GM12874 (cell line): ENCODE measurements at regions not wholly inside any gene's neighbourhood (a gene's known extent, or its start where the extent isn't known, plus 50 kb on each side); places are given as distances from the start of the nearest gene placed in this dataset.

Experiments used
- TF ChIP-seq, protein P1 (sequence below): IDR thresholded peaks from 2 replicates; pipeline ENCODE4 v1.5.1; 2011; ENCODE audit warnings: low read depth, mild to moderate bottlenecking, control low read depth, low read length, moderate library complexity; ENCODE audit not compliant: insufficient read depth

DNA sequence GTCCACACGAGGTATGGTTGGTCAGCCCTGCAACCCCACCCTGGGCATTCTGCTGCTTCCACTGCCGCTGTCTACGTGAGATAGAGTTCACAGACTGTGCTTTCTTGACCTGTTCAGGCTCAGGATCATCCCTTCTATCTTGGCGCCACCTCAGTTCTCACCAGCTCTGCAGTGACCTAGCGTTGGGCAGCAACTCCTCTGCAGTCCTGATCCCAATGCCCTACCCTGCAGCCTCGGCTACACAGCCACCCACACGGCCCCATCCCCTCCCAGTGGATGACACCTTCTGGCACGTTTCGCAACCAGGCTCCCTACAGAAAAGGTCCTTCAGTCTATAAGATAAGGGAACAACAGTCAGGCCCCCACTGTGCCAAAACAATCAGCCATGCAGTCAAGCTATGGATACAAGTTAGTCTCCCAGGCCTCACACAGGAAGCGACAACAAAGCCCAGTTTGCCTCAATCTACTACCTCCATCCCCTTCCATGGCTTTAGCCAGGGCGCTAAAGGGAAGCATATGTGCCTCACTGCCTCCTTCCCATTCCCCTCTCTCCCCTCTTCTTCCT lies 317.9 kb upstream of the PKDCC start:
- TF ChIP-seq, protein P1, sequence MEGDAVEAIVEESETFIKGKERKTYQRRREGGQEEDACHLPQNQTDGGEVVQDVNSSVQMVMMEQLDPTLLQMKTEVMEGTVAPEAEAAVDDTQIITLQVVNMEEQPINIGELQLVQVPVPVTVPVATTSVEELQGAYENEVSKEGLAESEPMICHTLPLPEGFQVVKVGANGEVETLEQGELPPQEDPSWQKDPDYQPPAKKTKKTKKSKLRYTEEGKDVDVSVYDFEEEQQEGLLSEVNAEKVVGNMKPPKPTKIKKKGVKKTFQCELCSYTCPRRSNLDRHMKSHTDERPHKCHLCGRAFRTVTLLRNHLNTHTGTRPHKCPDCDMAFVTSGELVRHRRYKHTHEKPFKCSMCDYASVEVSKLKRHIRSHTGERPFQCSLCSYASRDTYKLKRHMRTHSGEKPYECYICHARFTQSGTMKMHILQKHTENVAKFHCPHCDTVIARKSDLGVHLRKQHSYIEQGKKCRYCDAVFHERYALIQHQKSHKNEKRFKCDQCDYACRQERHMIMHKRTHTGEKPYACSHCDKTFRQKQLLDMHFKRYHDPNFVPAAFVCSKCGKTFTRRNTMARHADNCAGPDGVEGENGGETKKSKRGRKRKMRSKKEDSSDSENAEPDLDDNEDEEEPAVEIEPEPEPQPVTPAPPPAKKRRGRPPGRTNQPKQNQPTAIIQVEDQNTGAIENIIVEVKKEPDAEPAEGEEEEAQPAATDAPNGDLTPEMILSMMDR, result no peak

DNA sequence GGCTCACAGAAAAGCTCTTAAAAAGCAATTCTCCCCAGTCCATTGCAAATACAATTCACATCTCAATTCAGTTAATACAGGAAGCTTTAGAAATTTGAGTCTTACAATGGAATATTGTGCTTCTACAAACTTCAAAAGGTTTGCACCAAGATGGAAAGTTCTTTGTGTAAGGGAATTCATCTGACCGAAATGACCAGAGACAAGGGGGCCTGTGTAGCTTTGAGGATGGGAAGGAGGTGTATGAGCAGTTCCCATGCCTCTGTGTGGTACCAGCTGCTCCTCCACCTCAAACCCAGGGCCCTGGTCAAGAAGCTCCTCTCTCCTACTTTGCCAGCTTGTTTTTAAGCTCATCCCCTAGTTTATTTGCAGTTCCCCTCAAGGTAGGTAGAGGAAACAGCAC lies 312.8 kb upstream of the PKDCC start:
- TF ChIP-seq, protein P1, result no peak

DNA sequence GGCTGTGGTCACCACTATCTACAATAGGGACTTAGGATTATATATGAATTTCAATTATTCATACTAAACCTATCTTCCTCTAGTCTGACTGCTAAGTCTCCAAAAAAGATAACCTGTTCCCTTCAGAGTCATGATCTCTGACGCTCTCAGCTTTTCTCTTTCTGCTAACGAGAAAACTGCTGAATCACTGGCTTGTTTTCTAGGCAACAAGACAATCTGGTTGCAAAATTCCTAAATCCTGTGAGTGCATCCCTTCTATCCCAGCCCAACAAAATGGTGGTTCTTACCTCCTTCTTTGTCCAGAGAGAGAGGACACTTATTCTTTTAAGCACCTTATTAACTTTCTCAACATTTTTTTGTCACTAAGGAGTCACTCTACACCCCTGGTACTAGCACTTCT lies 312.3 kb upstream of the PKDCC start:
- TF ChIP-seq, protein P1, result no peak

DNA sequence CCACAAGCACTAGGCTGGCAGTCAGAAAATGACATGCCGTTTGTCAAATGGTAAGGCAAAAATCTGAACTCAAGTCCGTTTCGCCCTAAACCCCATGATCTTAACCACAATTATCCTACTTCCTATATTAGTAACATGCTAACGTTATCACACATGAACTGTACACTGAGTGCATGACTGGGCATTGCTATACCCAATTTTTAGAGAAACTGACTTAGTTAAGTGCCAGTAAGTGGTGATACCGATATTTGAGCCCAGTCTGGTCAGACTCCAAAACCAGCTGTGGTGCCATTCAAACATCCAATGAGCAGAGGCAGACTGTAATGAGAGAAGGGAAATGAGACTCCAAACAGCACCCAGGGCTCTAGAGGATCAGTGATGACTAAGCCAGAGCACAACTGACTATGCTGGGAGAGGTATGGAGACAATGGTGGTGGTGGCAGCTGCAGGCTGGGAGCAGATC lies 311.7 kb upstream of the PKDCC start:
- TF ChIP-seq, protein P1, result no peak

DNA sequence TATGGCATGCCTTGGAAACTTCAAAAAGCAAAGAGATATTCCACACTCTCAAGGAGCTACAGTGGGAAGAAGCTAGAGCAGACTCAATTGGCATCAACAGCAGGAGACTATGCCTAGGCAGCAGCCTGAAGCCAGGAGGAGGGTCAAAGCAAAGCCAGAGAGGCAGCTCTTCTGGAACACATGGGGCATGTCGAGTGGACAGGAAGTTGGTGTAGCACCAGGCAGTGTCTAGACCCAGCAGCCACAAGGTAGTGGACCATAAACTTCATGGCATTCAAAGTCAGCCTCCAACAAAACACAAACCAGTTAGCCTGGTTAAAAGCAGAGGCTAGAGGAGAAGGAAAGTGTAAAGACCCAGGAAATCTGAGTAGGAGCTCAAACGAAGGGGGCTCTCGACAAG lies 311.2 kb upstream of the PKDCC start:
- TF ChIP-seq, protein P1, result no peak

DNA sequence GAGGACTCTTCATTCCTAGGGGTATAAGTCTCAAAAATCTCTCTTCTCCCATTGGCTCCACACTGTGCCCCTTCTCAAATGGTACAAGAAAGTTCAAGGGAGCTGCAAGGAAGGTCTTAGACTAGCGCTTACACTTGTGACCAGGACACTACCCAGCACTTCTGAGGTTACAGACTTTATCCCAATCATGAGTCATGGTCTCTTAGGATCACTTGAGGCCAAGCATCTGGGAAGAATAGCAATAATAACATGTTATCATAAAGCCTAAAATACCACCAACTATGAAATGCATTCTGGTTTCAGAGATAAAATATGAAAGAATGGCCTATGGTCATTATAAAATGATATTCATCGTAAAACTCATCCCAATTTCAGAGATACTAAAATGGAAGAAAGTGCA lies 309.9 kb upstream of the PKDCC start:
- TF ChIP-seq, protein P1, result no peak

DNA sequence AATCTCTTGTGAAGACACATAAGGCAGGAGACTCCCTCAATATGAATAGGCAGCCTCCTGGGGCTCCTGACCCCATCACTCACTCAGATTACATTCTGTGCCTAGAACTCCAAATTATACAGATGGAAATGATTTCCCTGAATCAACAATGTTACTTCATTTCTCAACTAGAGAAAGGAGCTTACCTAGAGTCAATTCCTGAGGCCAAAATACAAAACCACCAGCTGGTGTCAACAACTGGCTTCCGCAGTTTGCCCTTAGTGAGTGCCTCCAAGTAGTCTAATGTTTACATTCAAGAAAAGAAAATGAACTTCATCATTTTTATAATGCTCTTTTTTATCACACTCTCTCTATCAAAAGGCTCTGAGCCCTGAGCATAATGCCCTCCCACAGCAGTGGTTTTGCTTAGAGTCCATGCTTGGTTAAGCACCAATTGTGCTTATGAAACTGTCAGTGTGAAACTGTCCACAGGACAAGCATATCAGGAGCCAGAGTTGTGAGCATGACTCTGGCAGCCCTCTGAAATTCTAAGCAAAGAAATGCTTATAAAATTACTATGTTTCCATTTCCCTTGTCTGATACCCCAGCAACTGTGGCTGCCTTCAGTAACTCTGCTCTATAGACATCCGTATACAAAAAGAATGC lies 305.7 kb upstream of the PKDCC start:
- TF ChIP-seq, protein P1, result no peak

DNA sequence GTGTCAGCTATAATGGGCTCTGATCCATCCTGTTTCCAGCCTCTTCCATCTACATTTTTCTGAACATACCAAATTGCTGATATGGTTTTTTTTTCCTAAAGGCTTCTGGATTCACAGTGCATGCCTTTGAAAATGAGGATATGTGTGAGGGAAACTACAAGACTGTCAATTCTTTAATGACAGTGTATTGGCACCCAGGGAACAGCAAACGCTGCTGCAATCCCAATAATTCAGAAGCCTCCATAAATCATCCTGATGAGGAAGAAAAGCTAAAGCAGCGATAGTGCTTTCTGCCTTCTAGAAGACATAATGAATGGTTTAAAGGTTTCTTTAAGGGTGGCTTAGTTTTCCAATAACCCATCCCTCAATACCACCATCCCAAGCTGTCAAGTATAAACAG lies 304.5 kb upstream of the PKDCC start:
- TF ChIP-seq, protein P1, result no peak
